Peyer's patch (tissue), 4 donors: ENCODE measurements at regions not wholly inside any gene's neighbourhood (a gene's known extent, or its start where the extent isn't known, plus 50 kb on each side); places are given as distances from the start of the nearest gene placed in this dataset.

Source experiments
- POLR2A ChIP-seq, 2 donors: fragments of 450-650 bp; IDR thresholded peaks; one replicate each; pipeline ENCODE4 v1.5.1; 2017; ENCODE audit warnings: antibody characterized with exemption in 2 of 2, mild to moderate bottlenecking in 2 of 2, moderate library complexity in 2 of 2
- TF ChIP-seq, protein P1 (sequence below), 6 experiments: fragments of 450-650 bp in 4 of 6; fragments of 200-600 bp in 2 of 6; sonication (generic) in 1 of 6; IDR thresholded peaks; one replicate each; pipeline ENCODE4 v1.5.1; 2017 to 2019; ENCODE audit warnings: antibody characterized with exemption in 6 of 6, mild to moderate bottlenecking in 3 of 6, moderate library complexity in 1 of 6

DNA sequence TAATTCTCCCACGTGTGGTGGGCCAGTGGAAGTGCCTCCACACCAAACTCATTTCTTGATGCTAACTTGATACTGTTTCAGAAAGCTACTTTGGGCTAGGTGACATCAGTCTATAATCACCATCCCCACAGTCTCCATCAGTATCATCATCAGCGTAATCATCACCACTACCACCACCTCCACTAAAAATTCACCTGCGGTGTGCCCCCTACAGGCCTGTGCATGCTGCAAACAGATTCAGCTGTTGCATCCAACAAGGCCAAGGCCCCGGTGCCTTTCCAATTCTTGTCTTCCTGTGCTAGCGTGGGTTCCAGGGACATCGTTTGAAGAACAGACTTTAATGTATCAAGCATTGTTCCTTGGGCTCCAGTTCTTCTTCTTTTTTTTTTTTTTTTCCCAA lies 201.3 kb upstream of the EXOC2 start:
- TF ChIP-seq, protein P1, sequence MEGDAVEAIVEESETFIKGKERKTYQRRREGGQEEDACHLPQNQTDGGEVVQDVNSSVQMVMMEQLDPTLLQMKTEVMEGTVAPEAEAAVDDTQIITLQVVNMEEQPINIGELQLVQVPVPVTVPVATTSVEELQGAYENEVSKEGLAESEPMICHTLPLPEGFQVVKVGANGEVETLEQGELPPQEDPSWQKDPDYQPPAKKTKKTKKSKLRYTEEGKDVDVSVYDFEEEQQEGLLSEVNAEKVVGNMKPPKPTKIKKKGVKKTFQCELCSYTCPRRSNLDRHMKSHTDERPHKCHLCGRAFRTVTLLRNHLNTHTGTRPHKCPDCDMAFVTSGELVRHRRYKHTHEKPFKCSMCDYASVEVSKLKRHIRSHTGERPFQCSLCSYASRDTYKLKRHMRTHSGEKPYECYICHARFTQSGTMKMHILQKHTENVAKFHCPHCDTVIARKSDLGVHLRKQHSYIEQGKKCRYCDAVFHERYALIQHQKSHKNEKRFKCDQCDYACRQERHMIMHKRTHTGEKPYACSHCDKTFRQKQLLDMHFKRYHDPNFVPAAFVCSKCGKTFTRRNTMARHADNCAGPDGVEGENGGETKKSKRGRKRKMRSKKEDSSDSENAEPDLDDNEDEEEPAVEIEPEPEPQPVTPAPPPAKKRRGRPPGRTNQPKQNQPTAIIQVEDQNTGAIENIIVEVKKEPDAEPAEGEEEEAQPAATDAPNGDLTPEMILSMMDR (IDR thresholded peaks at IDR 0.05): no peak
- no peak for TF ChIP-seq POLR2A (IDR thresholded peaks at IDR 0.05)
